ENCODE measurements at regions not wholly inside any gene's neighbourhood (a gene's known extent, or its start where the extent isn't known, plus 50 kb on each side); places are given as distances from the start of the nearest gene placed in this dataset.
A peak's percentile ranks its signal among the peaks of the same experiment; 100 is the strongest.

GRCh38 chr2:199696048-199696447 lies 154.9 kb downstream of the FTCDNL1 start:
- Mint-ChIP-seq H3K27me3 (no peaks in the 10 kb centered on the region), H3K4me3 (no peak overlapping the region), H3K4me1 (ENCODE audit: unreplicated experiment) (no peaks in the 10 kb centered on the region), H3K27ac (no peak overlapping the region), H3K36me3 (no peaks in the 10 kb centered on the region), H3K9me3 (no peaks in the 10 kb centered on the region)
- DNase-seq (ENCODE audit: extremely low spot score, unreplicated experiment): no peak
- no peak for TF ChIP-seq CTCF (conservative IDR thresholded peaks at IDR 0.05)

GRCh38 chr2:199693861-199694260 lies 157.1 kb downstream of the FTCDNL1 start:
- DNase-seq (ENCODE audit: extremely low spot score, unreplicated experiment): no peak
- H3K27me3 Mint-ChIP-seq: no peaks in the 10 kb centered on the region
- TF ChIP-seq CTCF (conservative IDR thresholded peaks at IDR 0.05): peak; percentile 13
- no peak overlapping the region for H3K4me3 Mint-ChIP-seq
- H3K9me3 Mint-ChIP-seq: no peaks in the 10 kb centered on the region
- no peaks in the 10 kb centered on the region for H3K36me3 Mint-ChIP-seq
- H3K4me1 Mint-ChIP-seq (ENCODE audit: unreplicated experiment): no peaks in the 10 kb centered on the region
- no peak overlapping the region for H3K27ac Mint-ChIP-seq

- Mint-ChIP-seq H3K36me3 (no peaks in the 10 kb centered on the region), H3K27ac (no peak overlapping the region)
- no peak for TF ChIP-seq CTCF (conservative IDR thresholded peaks at IDR 0.05)
These were observed 158.5 kb downstream of the FTCDNL1 start for GRCh38 chr2:199692489-199692888.

GRCh38 chr2:199690225-199690624 lies 160.8 kb downstream of the FTCDNL1 start:
- H3K27me3 Mint-ChIP-seq: no peaks in the 10 kb centered on the region
- H3K9me3 Mint-ChIP-seq: no peaks in the 10 kb centered on the region
- DNase-seq (ENCODE audit: extremely low spot score, unreplicated experiment): no peak
- TF ChIP-seq CTCF (conservative IDR thresholded peaks at IDR 0.05): no peak
- no peaks in the 10 kb centered on the region for H3K4me1 Mint-ChIP-seq (ENCODE audit: unreplicated experiment)
- H3K4me3 Mint-ChIP-seq: no peak overlapping the region
- H3K27ac Mint-ChIP-seq: no peak overlapping the region
- H3K36me3 Mint-ChIP-seq: no peaks in the 10 kb centered on the region

More at GRCh38 chr2:199692489-199692888, 158.5 kb downstream of the FTCDNL1 start:
- Mint-ChIP-seq H3K27me3 (no peaks in the 10 kb centered on the region), H3K4me3 (no peak overlapping the region), H3K4me1 (ENCODE audit: unreplicated experiment) (no peaks in the 10 kb centered on the region), H3K9me3 (no peaks in the 10 kb centered on the region)
- DNase-seq (ENCODE audit: extremely low spot score, unreplicated experiment): no peak

- Mint-ChIP-seq H3K36me3 (no peaks in the 10 kb centered on the region), H3K4me3 (no peak overlapping the region), H3K4me1 (ENCODE audit: unreplicated experiment) (no peaks in the 10 kb centered on the region), H3K9me3 (no peaks in the 10 kb centered on the region), H3K27me3 (no peaks in the 10 kb centered on the region), H3K27ac (no peak overlapping the region)
- no peak for DNase-seq (ENCODE audit: extremely low spot score, unreplicated experiment)
- no peak for TF ChIP-seq CTCF (conservative IDR thresholded peaks at IDR 0.05)
These were observed 165.3 kb downstream of the FTCDNL1 start for GRCh38 chr2:199685669-199686068.

- Mint-ChIP-seq H3K4me1 (ENCODE audit: unreplicated experiment) (no peaks in the 10 kb centered on the region), H3K27ac (no peak overlapping the region), H3K27me3 (no peaks in the 10 kb centered on the region), H3K36me3 (no peaks in the 10 kb centered on the region), H3K4me3 (no peak overlapping the region), H3K9me3 (no peaks in the 10 kb centered on the region)
- no peak for DNase-seq (ENCODE audit: extremely low spot score, unreplicated experiment)
- no peak for TF ChIP-seq CTCF (conservative IDR thresholded peaks at IDR 0.05)
These were observed 166.2 kb downstream of the FTCDNL1 start for GRCh38 chr2:199684832-199685231.
